ENCODE measurements at regions not wholly inside any gene's neighbourhood (a gene's known extent, or its start where the extent isn't known, plus 50 kb on each side); places are given as distances from the start of the nearest gene placed in this dataset.

GRCh38 chr7:348962-349743, 59.2 kb downstream of the FOXL3 start:
- TF ChIP-seq CTCF (IDR thresholded peaks at IDR 0.05; ENCODE audit: low read length) (no peak), EZH2 (optimal IDR thresholded peaks at IDR 0.05; ENCODE audit: low read depth, low read length) (no peak)
